Stomach (tissue), 4 donors: ENCODE measurements at regions not wholly inside any gene's neighbourhood (a gene's known extent, or its start where the extent isn't known, plus 50 kb on each side); places are given as distances from the start of the nearest gene placed in this dataset.

Experiments used
- POLR2AphosphoS5 ChIP-seq, 3 donors: sonication (generic); formaldehyde crosslinking; IDR thresholded peaks; one replicate each; pipeline ENCODE4 v1.6.1; 2016; ENCODE audit warnings: antibody characterized with exemption in 3 of 3
- TF ChIP-seq, protein P1 (sequence below), 7 experiments: fragments of 450-650 bp in 4 of 7; fragments of 200-600 bp in 3 of 7; sonication (generic) in 3 of 7; IDR thresholded peaks; one replicate each; pipeline ENCODE4 v1.5.1; 2016 to 2019; ENCODE audit warnings: antibody characterized with exemption in 7 of 7, control low read depth in 2 of 7, mild to moderate bottlenecking in 1 of 7

DNA sequence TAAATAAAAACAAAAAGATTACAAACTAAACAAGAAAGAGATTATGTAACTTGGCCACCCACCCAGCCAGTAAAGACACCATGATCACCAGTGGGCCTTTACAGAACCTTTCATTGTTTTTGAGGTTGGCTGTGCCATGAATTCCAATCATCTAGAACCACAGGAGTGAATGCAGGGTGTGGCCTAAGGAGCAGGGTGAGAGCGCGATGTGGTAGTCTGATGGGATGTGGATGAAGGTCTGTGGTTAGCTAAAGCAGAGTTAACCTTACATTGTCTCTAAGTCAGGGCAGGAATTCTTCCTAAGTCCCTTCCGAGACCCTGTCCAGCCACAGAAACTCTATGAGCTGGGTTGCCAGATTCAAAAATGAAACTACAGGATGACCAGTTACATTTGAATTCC, 54.0 kb upstream of the CDKN3 start:
- TF ChIP-seq, protein P1, sequence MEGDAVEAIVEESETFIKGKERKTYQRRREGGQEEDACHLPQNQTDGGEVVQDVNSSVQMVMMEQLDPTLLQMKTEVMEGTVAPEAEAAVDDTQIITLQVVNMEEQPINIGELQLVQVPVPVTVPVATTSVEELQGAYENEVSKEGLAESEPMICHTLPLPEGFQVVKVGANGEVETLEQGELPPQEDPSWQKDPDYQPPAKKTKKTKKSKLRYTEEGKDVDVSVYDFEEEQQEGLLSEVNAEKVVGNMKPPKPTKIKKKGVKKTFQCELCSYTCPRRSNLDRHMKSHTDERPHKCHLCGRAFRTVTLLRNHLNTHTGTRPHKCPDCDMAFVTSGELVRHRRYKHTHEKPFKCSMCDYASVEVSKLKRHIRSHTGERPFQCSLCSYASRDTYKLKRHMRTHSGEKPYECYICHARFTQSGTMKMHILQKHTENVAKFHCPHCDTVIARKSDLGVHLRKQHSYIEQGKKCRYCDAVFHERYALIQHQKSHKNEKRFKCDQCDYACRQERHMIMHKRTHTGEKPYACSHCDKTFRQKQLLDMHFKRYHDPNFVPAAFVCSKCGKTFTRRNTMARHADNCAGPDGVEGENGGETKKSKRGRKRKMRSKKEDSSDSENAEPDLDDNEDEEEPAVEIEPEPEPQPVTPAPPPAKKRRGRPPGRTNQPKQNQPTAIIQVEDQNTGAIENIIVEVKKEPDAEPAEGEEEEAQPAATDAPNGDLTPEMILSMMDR (IDR thresholded peaks at IDR 0.05) = no peak
- no peak for TF ChIP-seq POLR2AphosphoS5 (IDR thresholded peaks at IDR 0.05)
